Adrenal gland (tissue), 5 donors: ENCODE measurements at regions not wholly inside any gene's neighbourhood (a gene's known extent, or its start where the extent isn't known, plus 50 kb on each side); places are given as distances from the start of the nearest gene placed in this dataset.

Experiments used
- CTCF ChIP-seq, 6 experiments: fragments of 450-650 bp in 4 of 6; fragments of 200-600 bp in 2 of 6; sonication (generic) in 1 of 6; IDR thresholded peaks; 1 replicate in 5 of 6; 2 replicates in 1 of 6; pipeline versions ENCODE4 v1.5.1 to v1.8.0; 2016 to 2021; ENCODE audit warnings: antibody characterized with exemption in 6 of 6, mild to moderate bottlenecking in 2 of 6, moderate library complexity in 1 of 6
- POLR2A ChIP-seq, 2 donors: fragments of 450-650 bp; IDR thresholded peaks; one replicate each; pipeline ENCODE4 v1.6.1; 2017; ENCODE audit warnings: antibody characterized with exemption in 2 of 2, mild to moderate bottlenecking in 2 of 2, moderate library complexity in 1 of 2
- donor health status: DM: no; HTN: no; CAD: no.

- no peak for TF ChIP-seq CTCF (IDR thresholded peaks at IDR 0.05)
- TF ChIP-seq POLR2A (IDR thresholded peaks at IDR 0.05): no peak
These were observed 204.0 kb upstream of the MYLIP start for GRCh38 chr6:15924893-15925292.
